Stimulated activated CD8-positive, alpha-beta memory T cell treated with anti-CD3 and anti-CD28 coated beads, Interleukin-7, amount 100 ng/mL, for 1 hour (primary cell): ENCODE measurements at regions not wholly inside any gene's neighbourhood (a gene's known extent, or its start where the extent isn't known, plus 50 kb on each side); places are given as distances from the start of the nearest gene placed in this dataset.
A peak's percentile ranks its signal among the peaks of the same experiment; 100 is the strongest.
"Not testable (repeated sequence)": the region's sequence is repeated elsewhere in the genome, so short reads cannot be mapped to it uniquely, and the experiment has no call there.

Experiments
- DNase-seq, 2 donors: peaks; one replicate each; pipeline ENCODE4 v3.0.0-alpha.2; 2020; ENCODE audit warnings: low read depth in 2 of 2

- no peak for DNase-seq
Measured at GRCh38 chr7:155377071-155377837, 79.6 kb downstream of the INSIG1 start.

GRCh38 chr7:155377838-155378579, 79.9 kb upstream of the EN2 start:
- DNase-seq = no peak

- DNase-seq = no peak
Measured at GRCh38 chr7:155378580-155378934, 79.4 kb upstream of the EN2 start.

GRCh38 chr7:155378959-155379871, 78.7 kb upstream of the EN2 start:
- DNase-seq = no peak

GRCh38 chr7:155380221-155380861, 77.6 kb upstream of the EN2 start:
- peak; percentile 20 to 44 for DNase-seq

- no peak for DNase-seq
Measured at GRCh38 chr7:155380976-155381851, 76.7 kb upstream of the EN2 start.

- no peak for DNase-seq
Measured at GRCh38 chr7:155381852-155382801, 75.8 kb upstream of the EN2 start.

- no peak for DNase-seq
Measured at GRCh38 chr7:155382802-155383171, 75.1 kb upstream of the EN2 start.

- no peak for DNase-seq
Measured at GRCh38 chr7:155383756-155384491, 74.0 kb upstream of the EN2 start.

GRCh38 chr7:155384751-155385150, 73.2 kb upstream of the EN2 start:
- DNase-seq = no peak

- not testable (repeated sequence) for DNase-seq
Measured at GRCh38 chr7:155385182-155385581, 72.7 kb upstream of the EN2 start.

GRCh38 chr7:155386608-155387007, 71.3 kb upstream of the EN2 start:
- no peak for DNase-seq

- DNase-seq = no peak
Measured at GRCh38 chr7:155387066-155387620, 70.8 kb upstream of the EN2 start.

- DNase-seq = no peak
Measured at GRCh38 chr7:155388561-155388960, 69.4 kb upstream of the EN2 start.

GRCh38 chr7:155391414-155391813, 66.5 kb upstream of the EN2 start:
- no peak for DNase-seq

- no peak for DNase-seq
Measured at GRCh38 chr7:155392726-155393570, 65.0 kb upstream of the EN2 start.

- DNase-seq = no peak
Measured at GRCh38 chr7:155394413-155394812, 63.5 kb upstream of the EN2 start.
